GM06990 (cell line): ENCODE measurements at regions not wholly inside any gene's neighbourhood (a gene's known extent, or its start where the extent isn't known, plus 50 kb on each side); places are given as distances from the start of the nearest gene placed in this dataset.

ENCODE experiments used
- DNase-seq: peaks from one replicate; pipeline ENCODE4 v3.0.0-alpha.2; 2011; ENCODE audit not compliant: insufficient read length; ENCODE audit errors: extremely low read depth
- H3K27me3 ChIP-seq: replicated peaks from 2 replicates; pipeline ENCODE4 v1.6.0; 2011; ENCODE audit warnings: low read length; ENCODE audit not compliant: control insufficient read depth, insufficient read depth
- H3K36me3 ChIP-seq: 2 replicates; pipeline ENCODE4 v1.5.1; 2011; ENCODE audit warnings: low read length; ENCODE audit not compliant: control insufficient read depth, insufficient read depth
- H3K4me3 ChIP-seq: replicated peaks from 2 replicates; pipeline ENCODE4 v1.5.1; 2011; ENCODE audit warnings: low read depth, mild to moderate bottlenecking, control low read depth, low read length
- TF ChIP-seq, protein P1 (sequence below): IDR thresholded peaks from 2 replicates; pipeline ENCODE4 v1.5.1; 2011; ENCODE audit warnings: low read length, control low read depth, mild to moderate bottlenecking, inconsistent platforms; ENCODE audit not compliant: insufficient read depth, poor library complexity, severe bottlenecking

DNA sequence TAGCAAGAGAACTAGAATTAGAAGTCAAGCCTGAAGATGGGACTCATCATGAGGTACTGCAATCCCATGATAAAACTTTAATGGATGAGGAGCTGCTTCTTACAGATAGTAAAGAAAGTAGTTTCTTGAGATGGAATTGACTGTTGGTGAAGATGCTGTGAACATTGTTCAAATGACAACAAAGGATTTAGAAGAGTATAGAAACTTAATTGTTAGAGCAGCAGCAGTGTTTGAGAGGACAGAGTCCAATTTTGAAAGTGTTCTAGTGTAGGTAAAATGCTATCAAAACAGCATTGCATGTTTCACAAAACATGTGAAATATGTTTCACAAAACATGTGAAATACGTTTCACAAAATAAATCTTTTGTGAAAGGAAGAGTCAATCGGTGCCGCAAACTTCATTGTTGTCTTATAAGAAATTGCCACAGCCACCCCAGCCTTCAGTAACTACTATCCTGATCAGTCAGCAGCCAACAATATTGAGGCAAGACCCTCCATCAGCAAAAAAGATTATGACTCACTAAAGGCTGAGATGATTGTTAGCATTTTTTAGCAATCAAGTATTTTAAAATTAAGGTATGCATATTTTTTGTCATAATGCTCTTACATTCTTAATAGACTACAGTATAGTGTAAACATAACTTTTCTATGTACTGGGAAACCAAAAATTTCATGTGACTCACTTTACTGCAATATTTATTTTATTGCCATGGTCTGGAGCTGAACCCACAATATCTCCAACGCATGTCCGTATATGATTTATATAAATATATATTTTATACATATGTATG lies 173.4 kb upstream of the BMP4 start:
- H3K4me3 ChIP-seq = no peak overlapping the region
- TF ChIP-seq, protein P1, sequence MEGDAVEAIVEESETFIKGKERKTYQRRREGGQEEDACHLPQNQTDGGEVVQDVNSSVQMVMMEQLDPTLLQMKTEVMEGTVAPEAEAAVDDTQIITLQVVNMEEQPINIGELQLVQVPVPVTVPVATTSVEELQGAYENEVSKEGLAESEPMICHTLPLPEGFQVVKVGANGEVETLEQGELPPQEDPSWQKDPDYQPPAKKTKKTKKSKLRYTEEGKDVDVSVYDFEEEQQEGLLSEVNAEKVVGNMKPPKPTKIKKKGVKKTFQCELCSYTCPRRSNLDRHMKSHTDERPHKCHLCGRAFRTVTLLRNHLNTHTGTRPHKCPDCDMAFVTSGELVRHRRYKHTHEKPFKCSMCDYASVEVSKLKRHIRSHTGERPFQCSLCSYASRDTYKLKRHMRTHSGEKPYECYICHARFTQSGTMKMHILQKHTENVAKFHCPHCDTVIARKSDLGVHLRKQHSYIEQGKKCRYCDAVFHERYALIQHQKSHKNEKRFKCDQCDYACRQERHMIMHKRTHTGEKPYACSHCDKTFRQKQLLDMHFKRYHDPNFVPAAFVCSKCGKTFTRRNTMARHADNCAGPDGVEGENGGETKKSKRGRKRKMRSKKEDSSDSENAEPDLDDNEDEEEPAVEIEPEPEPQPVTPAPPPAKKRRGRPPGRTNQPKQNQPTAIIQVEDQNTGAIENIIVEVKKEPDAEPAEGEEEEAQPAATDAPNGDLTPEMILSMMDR = no peak
- H3K36me3 ChIP-seq = no peaks in the 10 kb centered on the region
- no peaks in the 10 kb centered on the region for H3K27me3 ChIP-seq
- DNase-seq = no peak

DNA sequence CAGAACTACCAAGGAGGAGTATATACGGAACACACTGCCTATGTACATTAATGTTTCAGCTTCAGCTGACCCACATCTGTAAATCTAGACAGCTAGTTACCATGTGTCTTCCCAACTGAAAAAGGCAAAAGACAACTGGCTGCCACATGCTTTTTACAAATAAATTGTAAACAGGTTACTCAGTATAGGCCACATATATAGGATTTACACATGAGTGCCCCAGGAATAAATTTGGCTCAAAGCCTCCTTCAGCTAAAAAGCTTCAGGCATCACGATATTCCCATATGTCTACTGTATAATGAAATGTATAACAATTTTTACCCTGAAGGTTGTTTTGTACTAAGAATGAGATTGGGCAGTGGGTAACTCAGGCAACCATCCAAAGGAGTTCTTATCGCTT lies 175.9 kb upstream of the BMP4 start:
- no peak for DNase-seq
- TF ChIP-seq, protein P1 = no peak
- H3K4me3 ChIP-seq = no peak overlapping the region

DNA sequence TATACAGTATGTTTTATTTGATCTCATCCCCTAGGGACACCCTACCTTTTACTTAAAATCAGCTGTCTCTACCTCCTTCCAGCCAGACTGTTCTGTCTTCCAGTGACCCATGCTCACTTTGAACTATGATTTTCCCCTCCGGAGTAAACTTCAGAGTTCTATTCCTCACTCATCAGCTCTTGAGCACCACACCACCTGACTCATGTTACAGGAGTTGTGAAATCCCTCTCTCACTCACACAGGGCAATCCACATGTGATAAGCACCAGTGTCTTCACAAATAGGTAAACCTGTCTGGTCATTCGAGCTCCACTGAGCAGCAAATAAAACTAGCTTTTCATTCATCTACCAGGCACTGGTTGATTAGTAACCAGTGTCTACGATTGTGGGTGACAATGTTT lies 177.3 kb upstream of the BMP4 start:
- DNase-seq = no peak
- TF ChIP-seq, protein P1 = no peak
- H3K4me3 ChIP-seq = no peak overlapping the region
- H3K36me3 ChIP-seq = no peaks in the 10 kb centered on the region
- H3K27me3 ChIP-seq = no peaks in the 10 kb centered on the region

More for the DNA sequence above, 175.9 kb upstream of the BMP4 start:
- Histone ChIP-seq H3K27me3 (no peaks in the 10 kb centered on the region), H3K36me3 (no peaks in the 10 kb centered on the region)

DNA sequence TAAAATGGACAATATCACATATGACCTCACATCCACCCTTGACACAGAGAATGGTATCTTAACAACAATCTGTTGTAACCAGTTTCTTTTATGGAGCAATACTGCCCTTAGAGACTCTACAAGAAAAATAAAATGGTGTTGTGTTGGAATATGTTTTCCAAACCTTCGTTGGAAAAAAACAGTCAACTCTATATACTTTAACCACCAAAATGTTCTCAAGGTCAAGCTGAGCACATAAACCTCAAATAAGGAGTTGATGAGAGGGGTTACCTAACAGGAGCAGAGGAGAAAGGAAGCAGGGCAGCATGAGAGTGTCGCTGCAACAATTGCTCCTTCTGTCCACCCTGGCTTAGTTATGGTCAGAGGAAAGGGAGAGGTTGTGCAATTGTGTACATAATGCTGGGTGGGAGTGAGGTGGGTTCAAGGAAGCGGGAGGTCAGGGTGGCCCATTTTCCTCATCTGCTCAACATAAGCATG lies 179.2 kb upstream of the BMP4 start:
- Histone ChIP-seq H3K36me3 (no peaks in the 10 kb centered on the region), H3K27me3 (no peaks in the 10 kb centered on the region), H3K4me3 (no peak overlapping the region)
- DNase-seq = no peak
- TF ChIP-seq, protein P1 = no peak

DNA sequence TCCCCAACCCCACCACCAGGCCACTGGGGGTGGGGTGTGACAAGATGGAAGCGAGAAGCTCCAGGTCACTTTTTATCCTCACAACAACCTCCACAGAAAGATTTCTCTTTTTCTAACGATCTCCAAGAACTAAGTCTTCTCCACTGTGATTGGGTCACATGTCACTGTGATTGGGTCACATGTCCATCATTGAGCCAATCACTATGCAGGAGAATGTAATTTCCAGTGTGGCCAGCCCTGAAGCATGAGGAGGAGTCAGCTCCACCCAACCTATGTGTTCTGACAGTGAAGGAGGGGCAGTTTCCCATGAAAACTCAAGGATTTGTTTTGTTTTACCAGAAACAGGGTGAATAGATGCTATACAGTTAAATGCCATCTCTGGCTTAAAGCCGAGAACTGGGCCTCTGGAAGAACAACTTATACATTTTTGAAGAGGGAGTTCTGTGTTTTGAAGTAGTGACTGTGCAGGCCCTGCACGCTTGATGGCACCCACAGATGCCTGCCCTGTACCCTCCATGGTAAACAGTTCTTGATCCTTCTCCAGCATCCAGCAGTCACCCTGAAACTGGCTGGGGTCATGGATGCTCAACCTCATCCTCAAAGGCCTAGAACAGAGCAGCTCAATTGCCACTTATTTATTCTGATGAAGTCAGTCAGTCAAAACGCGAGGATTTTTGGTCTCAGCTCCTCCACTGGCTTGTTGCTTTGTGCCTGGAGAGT lies 180.4 kb upstream of the BMP4 start:
- H3K4me3 ChIP-seq = no peak overlapping the region
- TF ChIP-seq, protein P1 = no peak
- no peaks in the 10 kb centered on the region for H3K27me3 ChIP-seq
- no peak for DNase-seq
- H3K36me3 ChIP-seq = no peaks in the 10 kb centered on the region
